Astrocyte (in vitro differentiated cells and primary cell): ENCODE measurements at regions not wholly inside any gene's neighbourhood (a gene's known extent, or its start where the extent isn't known, plus 50 kb on each side); places are given as distances from the start of the nearest gene placed in this dataset.

Experiments
- CTCF ChIP-seq: IDR thresholded peaks from 2 replicates; pipeline ENCODE4 v1.5.1; 2011; ENCODE audit warnings: low read depth, mild to moderate bottlenecking, inconsistent platforms, low read length, moderate library complexity; ENCODE audit not compliant: insufficient read depth
- EZH2 ChIP-seq: IDR thresholded peaks from 2 replicates; pipeline ENCODE4 v1.6.1; 2012; ENCODE audit warnings: mild to moderate bottlenecking, low read length, inconsistent platforms; ENCODE audit not compliant: insufficient read depth

- TF ChIP-seq CTCF (no peak), EZH2 (no peak)
Measured at GRCh38 chr9:31183866-31184265, 1200.6 kb upstream of the ACO1 start.
